ENCODE measurements at regions not wholly inside any gene's neighbourhood (a gene's known extent, or its start where the extent isn't known, plus 50 kb on each side); places are given as distances from the start of the nearest gene placed in this dataset.
A peak's percentile ranks its signal among the peaks of the same experiment; 100 is the strongest.

- intact Hi-C loops (cut with DNase I; ENCODE audit: low total_unique reads), result no loop called here
- Histone ChIP-seq H3K4me1 (peaks cover 0 to 17% (median 0%) of the 10 kb centered on the region in 6 donors), H3K9me3 (no peaks in the 10 kb centered on the region), H3K27ac (no peak overlapping the region), H3K27me3 (replicated peaks in 1 of 7) (no peaks in the 10 kb centered on the region), H3K36me3 (no peaks in the 10 kb centered on the region), H3K4me3 (no peak overlapping the region)
- TF ChIP-seq POLR2A (IDR thresholded peaks at IDR 0.05), result no peak
- TF ChIP-seq POLR2AphosphoS5 (IDR thresholded peaks at IDR 0.05), result no peak
- TF ChIP-seq, protein P1, sequence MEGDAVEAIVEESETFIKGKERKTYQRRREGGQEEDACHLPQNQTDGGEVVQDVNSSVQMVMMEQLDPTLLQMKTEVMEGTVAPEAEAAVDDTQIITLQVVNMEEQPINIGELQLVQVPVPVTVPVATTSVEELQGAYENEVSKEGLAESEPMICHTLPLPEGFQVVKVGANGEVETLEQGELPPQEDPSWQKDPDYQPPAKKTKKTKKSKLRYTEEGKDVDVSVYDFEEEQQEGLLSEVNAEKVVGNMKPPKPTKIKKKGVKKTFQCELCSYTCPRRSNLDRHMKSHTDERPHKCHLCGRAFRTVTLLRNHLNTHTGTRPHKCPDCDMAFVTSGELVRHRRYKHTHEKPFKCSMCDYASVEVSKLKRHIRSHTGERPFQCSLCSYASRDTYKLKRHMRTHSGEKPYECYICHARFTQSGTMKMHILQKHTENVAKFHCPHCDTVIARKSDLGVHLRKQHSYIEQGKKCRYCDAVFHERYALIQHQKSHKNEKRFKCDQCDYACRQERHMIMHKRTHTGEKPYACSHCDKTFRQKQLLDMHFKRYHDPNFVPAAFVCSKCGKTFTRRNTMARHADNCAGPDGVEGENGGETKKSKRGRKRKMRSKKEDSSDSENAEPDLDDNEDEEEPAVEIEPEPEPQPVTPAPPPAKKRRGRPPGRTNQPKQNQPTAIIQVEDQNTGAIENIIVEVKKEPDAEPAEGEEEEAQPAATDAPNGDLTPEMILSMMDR (IDR thresholded peaks at IDR 0.05 in 8 of 11, conservative IDR thresholded peaks at IDR 0.05 in 3 of 11), result no peak
- DNase-seq, result no peak
- WGBS, 5 donors, result 89 to 94% (median 90%) methylated on average over 20 to 29 of the region's 29 CpGs
Measured at GRCh38 chr6:166853371-166854325, 102.7 kb downstream of the RNASET2 start.

DNA sequence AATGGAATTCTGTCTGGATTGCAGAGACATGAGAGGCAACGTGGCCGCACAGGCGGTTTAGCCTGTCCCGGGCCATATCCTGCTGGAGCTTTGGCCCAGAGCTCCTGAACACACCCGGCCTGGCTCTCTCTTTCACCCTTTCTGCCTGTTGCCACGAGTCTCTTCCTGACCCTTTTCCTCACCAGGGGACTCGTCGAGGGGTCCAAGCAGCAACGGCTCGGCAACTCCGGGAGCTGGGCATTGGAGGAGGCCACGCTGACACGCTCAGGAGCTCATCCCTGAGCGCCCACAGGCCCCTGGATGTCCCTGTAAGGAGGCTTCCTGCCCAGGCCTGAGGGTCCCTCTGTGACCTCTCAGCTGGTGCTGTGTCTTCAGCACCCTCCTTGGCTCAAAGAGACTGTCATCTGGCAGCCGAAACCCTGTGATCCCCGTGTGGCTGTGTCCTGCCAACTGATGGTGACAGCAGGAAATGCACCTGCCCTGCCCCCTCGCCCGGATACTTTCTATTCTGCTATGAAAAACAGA, 103.8 kb downstream of the RNASET2 start:
- intact Hi-C loops (cut with DNase I; ENCODE audit: low total_unique reads), result no loop called here
- 70 to 76% (median 71%) methylated on average over 16 to 18 of the region's 18 CpGs for WGBS, 5 donors
- Histone ChIP-seq H3K4me3 (no peak overlapping the region), H3K4me1 (peaks cover 0 to 17% (median 0%) of the 10 kb centered on the region in 6 donors), H3K36me3 (no peaks in the 10 kb centered on the region), H3K27me3 (replicated peaks in 1 of 7) (no peaks in the 10 kb centered on the region), H3K9me3 (peaks cover 0 to 5% (median under 1%) of the 10 kb centered on the region in 8 donors), H3K27ac (no peak overlapping the region)
- TF ChIP-seq POLR2AphosphoS5 (IDR thresholded peaks at IDR 0.05) (peak in 1 of 3 donors; percentile 13), POLR2A (IDR thresholded peaks at IDR 0.05) (no peak)
- TF ChIP-seq, protein P1 (IDR thresholded peaks at IDR 0.05 in 8 of 11, conservative IDR thresholded peaks at IDR 0.05 in 3 of 11), result peak in 2 of 11 experiments; percentile 9 to 27
- no peak for DNase-seq

- no peak overlapping the region for H3K4me3 ChIP-seq
- H3K9me3 ChIP-seq, result peaks cover 0 to 11% (median 2%) of the 10 kb centered on the region in 8 donors
- TF ChIP-seq POLR2A (IDR thresholded peaks at IDR 0.05) (no peak), POLR2AphosphoS5 (IDR thresholded peaks at IDR 0.05) (no peak)
- TF ChIP-seq, protein P1 (IDR thresholded peaks at IDR 0.05 in 8 of 11, conservative IDR thresholded peaks at IDR 0.05 in 3 of 11), result no peak
- H3K27ac ChIP-seq, result no peak overlapping the region
- no peaks in the 10 kb centered on the region for H3K27me3 ChIP-seq (replicated peaks in 1 of 7)
- intact Hi-C loops (cut with DNase I; ENCODE audit: low total_unique reads), result no loop called here
- DNase-seq, result no peak
- no peaks in the 10 kb centered on the region for H3K36me3 ChIP-seq
- WGBS, 5 donors, result 88 to 94% (median 92%) methylated on average over 6 of the region's 6 CpGs
- peaks cover 0 to 20% (median under 1%) of the 10 kb centered on the region in 6 donors for H3K4me1 ChIP-seq
Measured at GRCh38 chr6:166851911-166852310, 104.4 kb downstream of the RNASET2 start.

GRCh38 chr6:166851426-166851825, 104.9 kb downstream of the RNASET2 start:
- no peaks in the 10 kb centered on the region for H3K27me3 ChIP-seq (replicated peaks in 1 of 7)
- TF ChIP-seq POLR2A (IDR thresholded peaks at IDR 0.05) (no peak), POLR2AphosphoS5 (IDR thresholded peaks at IDR 0.05) (no peak)
- TF ChIP-seq, protein P1 (IDR thresholded peaks at IDR 0.05 in 8 of 11, conservative IDR thresholded peaks at IDR 0.05 in 3 of 11), result no peak
- H3K9me3 ChIP-seq, result peaks cover 0 to 16% (median 4%) of the 10 kb centered on the region in 8 donors
- no peak for DNase-seq
- H3K4me1 ChIP-seq, result peaks cover 0 to 23% (median 3%) of the 10 kb centered on the region in 6 donors
- WGBS, 5 donors, result 88 to 98% (median 94%) methylated on average over 11 of the region's 11 CpGs
- H3K27ac ChIP-seq, result no peak overlapping the region
- no peaks in the 10 kb centered on the region for H3K36me3 ChIP-seq
- intact Hi-C loops (cut with DNase I; ENCODE audit: low total_unique reads), result no loop called here
- no peak overlapping the region for H3K4me3 ChIP-seq

All from spleen (tissue), 11 donors.